DOHH2 (cell line): ENCODE measurements at regions not wholly inside any gene's neighbourhood (a gene's known extent, or its start where the extent isn't known, plus 50 kb on each side); places are given as distances from the start of the nearest gene placed in this dataset.
"Not testable (repeated sequence)": the region's sequence is repeated elsewhere in the genome, so short reads cannot be mapped to it uniquely, and the experiment has no call there.

Source experiments
- H3F3A ChIP-seq: fragments of 200-600 bp; sonication (generic), shearing (Covaris generic); 2 replicates; pipeline ENCODE4 v1.6.0; 2016; ENCODE audit warnings: antibody characterized with exemption, mild to moderate bottlenecking; ENCODE audit not compliant: control insufficient read depth, insufficient read depth
- H3K27ac ChIP-seq: fragments of 200-600 bp; sonication (generic); 2 replicates; pipeline ENCODE4 v1.5.1; 2014; ENCODE audit warnings: low read depth, mild to moderate bottlenecking, low read length, moderate library complexity
- H3K27me3 ChIP-seq: fragments of 200-600 bp; sonication (generic); 2 replicates; pipeline ENCODE4 v1.6.1; 2014; ENCODE audit warnings: mild to moderate bottlenecking, low read length, mixed read lengths; ENCODE audit not compliant: control insufficient read depth
- H3K36me3 ChIP-seq: fragments of 200-600 bp; sonication (generic); 2 replicates; pipeline ENCODE4 v1.6.1; 2014; ENCODE audit warnings: mild to moderate bottlenecking, low read length, moderate library complexity, mixed read lengths; ENCODE audit not compliant: control insufficient read depth
- H3K4me1 ChIP-seq: fragments of 200-600 bp; sonication (generic); 2 replicates; pipeline ENCODE4 v1.6.1; 2014; ENCODE audit warnings: mild to moderate bottlenecking, low read length, mixed read lengths; ENCODE audit not compliant: control insufficient read depth
- H3K4me2 ChIP-seq: fragments of 200-600 bp; sonication (generic); 2 replicates; pipeline ENCODE4 v1.6.0; 2014; ENCODE audit warnings: mild to moderate bottlenecking, low read length, moderate library complexity
- H3K4me3 ChIP-seq: fragments of 200-600 bp; sonication (generic); 2 replicates; pipeline ENCODE4 v1.5.1; 2014; ENCODE audit warnings: mild to moderate bottlenecking, low read length, mixed read lengths
- H3K79me2 ChIP-seq: fragments of 200-600 bp; sonication (generic); 2 replicates; pipeline ENCODE4 v1.6.1; 2014; ENCODE audit warnings: mild to moderate bottlenecking, low read length, mixed read lengths; ENCODE audit not compliant: control insufficient read depth
- H3K9me2 ChIP-seq: fragments of 200-600 bp; sonication (generic); replicated peaks from 2 replicates; pipeline ENCODE4 v1.6.1; 2014; ENCODE audit warnings: mild to moderate bottlenecking, low read length, mixed read lengths; ENCODE audit not compliant: control insufficient read depth
- H3K9me3 ChIP-seq: fragments of 200-600 bp; sonication (generic); 2 replicates; pipeline ENCODE4 v1.6.1; 2014; ENCODE audit warnings: antibody characterized with exemption, low read length, mixed read lengths; ENCODE audit not compliant: control insufficient read depth, insufficient read depth
- H4K20me1 ChIP-seq: fragments of 200-600 bp; sonication (generic); 2 replicates; pipeline ENCODE4 v1.6.0; 2014; ENCODE audit warnings: low read depth, mild to moderate bottlenecking, antibody characterized with exemption, low read length, moderate library complexity; ENCODE audit not compliant: control insufficient read depth, insufficient read depth
- EZH2phosphoT487 ChIP-seq: fragments of 200-600 bp; sonication (generic); IDR thresholded peaks from 2 replicates; pipeline ENCODE4 v1.6.1; 2017; ENCODE audit warnings: borderline replicate concordance, mild to moderate bottlenecking, antibody characterized with exemption, low read length, moderate library complexity, mixed read lengths
- TF ChIP-seq, protein P1 (sequence below): fragments of 200-600 bp; sonication (generic); IDR thresholded peaks from one replicate; pipeline ENCODE4 v1.5.1; 2014; ENCODE audit warnings: antibody characterized with exemption, mild to moderate bottlenecking, low read depth, low read length; ENCODE audit not compliant: poor library complexity, severe bottlenecking

DNA sequence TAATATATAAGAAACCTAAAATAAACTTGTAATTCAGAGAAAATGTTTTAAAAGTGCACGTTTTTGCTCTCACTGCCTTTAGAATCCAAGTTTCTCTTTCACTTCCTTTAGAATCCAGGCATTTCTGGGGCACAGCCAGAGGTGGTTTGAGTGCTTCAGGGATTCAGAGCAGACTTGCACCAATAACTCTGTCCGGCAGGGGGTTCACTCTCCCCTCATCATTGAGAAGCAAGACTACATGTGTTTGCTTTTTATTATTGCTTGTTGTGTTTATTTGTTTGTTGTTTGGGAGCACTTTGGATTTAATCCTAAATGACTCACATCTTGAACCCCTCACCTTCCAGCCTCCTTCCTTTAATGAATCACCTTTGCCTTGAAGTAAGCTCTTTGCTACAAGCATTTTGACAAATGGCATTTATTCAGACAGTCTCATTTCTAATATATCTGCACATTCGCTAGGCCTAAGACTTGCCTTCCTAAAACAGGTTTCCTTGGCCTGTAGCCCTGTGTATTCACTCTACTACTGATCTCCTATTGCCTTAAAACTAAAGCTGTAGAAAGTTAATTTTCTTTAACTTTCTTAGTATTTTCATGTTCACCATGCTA lies 233.5 kb upstream of the ATP5MC3 start:
- no peaks in the 10 kb centered on the region for H4K20me1 ChIP-seq
- no peaks in the 10 kb centered on the region for H3K4me1 ChIP-seq
- H3K79me2 ChIP-seq, result no peaks in the 10 kb centered on the region
- no peaks in the 10 kb centered on the region for H3K36me3 ChIP-seq
- TF ChIP-seq, protein P1, sequence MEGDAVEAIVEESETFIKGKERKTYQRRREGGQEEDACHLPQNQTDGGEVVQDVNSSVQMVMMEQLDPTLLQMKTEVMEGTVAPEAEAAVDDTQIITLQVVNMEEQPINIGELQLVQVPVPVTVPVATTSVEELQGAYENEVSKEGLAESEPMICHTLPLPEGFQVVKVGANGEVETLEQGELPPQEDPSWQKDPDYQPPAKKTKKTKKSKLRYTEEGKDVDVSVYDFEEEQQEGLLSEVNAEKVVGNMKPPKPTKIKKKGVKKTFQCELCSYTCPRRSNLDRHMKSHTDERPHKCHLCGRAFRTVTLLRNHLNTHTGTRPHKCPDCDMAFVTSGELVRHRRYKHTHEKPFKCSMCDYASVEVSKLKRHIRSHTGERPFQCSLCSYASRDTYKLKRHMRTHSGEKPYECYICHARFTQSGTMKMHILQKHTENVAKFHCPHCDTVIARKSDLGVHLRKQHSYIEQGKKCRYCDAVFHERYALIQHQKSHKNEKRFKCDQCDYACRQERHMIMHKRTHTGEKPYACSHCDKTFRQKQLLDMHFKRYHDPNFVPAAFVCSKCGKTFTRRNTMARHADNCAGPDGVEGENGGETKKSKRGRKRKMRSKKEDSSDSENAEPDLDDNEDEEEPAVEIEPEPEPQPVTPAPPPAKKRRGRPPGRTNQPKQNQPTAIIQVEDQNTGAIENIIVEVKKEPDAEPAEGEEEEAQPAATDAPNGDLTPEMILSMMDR, result peak; percentile 44
- TF ChIP-seq EZH2phosphoT487, result no peak
- H3K9me3 ChIP-seq, result no peaks in the 10 kb centered on the region
- no peak overlapping the region for H3K4me2 ChIP-seq
- peaks cover 2% of the 10 kb centered on the region; the same call in 1 of the 2 replicates for H3K27me3 ChIP-seq
- H3F3A ChIP-seq, result no peaks in the 10 kb centered on the region
- no peak overlapping the region for H3K4me3 ChIP-seq
- H3K27ac ChIP-seq, result no peak overlapping the region
- H3K9me2 ChIP-seq, result no peaks in the 10 kb centered on the region

DNA sequence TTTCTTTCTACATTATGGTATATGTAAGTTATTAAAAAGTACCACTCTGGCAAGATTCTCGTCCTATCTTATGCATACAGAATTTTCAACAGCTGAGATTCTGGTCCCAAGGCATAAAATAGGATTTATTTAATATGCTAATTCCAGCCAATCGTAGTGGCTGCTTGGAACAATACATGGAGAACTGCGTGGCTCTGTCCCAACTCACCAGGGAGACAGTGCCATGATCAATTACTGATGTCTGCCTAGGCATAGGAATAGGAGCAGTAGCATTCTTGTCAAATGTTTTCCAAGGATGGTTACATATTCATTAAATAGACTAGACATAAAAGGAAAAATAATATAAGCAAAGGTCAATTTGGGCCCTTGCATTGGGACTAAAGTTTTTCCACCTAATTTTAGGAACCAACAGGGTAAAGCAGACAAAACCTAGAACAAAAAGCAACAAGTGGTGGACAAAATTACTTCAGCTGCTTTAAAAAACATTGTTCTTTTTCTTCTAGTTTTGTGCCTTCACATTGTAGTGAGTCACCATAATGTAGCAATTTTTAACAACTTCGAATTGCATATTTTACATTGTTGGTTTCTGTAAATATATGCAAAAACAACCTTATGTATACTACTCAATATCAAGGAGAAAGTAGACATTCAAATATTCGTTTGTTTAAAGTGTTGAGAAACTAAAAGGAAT lies 232.8 kb upstream of the ATP5MC3 start:
- TF ChIP-seq, protein P1, result no peak
- no peak for TF ChIP-seq EZH2phosphoT487
- Histone ChIP-seq H4K20me1 (no peaks in the 10 kb centered on the region), H3K4me2 (no peak overlapping the region)

DNA sequence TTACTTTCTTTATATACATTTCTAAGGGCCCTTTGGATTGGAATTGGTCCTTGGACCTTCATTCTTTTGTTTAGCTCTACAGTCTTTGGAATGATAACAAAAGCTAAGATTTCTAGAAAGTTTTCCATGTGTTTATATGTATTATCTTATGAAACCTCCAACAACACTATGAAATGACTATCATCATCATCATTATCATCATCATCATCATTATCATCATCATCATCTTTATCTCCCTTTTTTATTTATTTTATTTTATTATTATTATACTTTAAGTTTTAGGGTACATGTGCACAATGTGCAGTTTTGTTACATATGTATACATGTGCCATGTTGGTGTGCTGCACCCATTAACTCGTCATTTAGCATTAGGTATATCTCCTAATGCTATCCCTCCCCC lies 229.4 kb upstream of the ATP5MC3 start:
- H3K9me3 ChIP-seq, H3K4me1 ChIP-seq, H3K9me2 ChIP-seq, H3K27me3 ChIP-seq, H3K36me3 ChIP-seq, H3K4me2 ChIP-seq, H3F3A ChIP-seq, H3K27ac ChIP-seq, H4K20me1 ChIP-seq, H3K79me2 ChIP-seq, H3K4me3 ChIP-seq: not testable (repeated sequence)

More for the DNA sequence above, 232.8 kb upstream of the ATP5MC3 start:
- Histone ChIP-seq H3F3A (no peaks in the 10 kb centered on the region), H3K36me3 (no peaks in the 10 kb centered on the region), H3K27me3 (peaks cover 2% of the 10 kb centered on the region; the same call in 1 of the 2 replicates), H3K4me1 (no peaks in the 10 kb centered on the region), H3K27ac (no peak overlapping the region), H3K9me3 (no peaks in the 10 kb centered on the region), H3K4me3 (no peak overlapping the region), H3K79me2 (no peaks in the 10 kb centered on the region), H3K9me2 (no peaks in the 10 kb centered on the region)

DNA sequence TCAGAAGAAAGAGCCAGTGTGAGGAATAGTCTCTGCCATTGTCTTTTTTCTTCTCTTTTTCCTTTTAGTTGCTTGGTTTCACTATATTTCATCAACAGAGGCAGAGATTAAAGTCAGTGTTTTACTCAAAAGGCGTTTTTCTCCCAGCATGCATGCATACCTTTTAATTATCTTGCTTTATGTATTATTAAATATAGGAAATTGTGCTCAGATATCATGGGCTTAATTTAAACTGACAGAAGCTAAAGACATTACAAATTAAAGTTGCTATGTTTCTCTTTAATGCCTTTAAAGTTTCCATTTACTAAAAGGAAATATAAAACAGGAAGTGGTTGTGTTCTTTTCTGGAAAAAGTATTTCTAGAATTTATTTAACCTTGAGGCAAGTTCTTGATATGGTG lies 223.3 kb upstream of the ATP5MC3 start:
- Histone ChIP-seq H3K4me3 (no peak overlapping the region), H4K20me1 (no peaks in the 10 kb centered on the region), H3K27me3 (no peaks in the 10 kb centered on the region), H3K9me3 (no peaks in the 10 kb centered on the region), H3K36me3 (no peaks in the 10 kb centered on the region), H3K79me2 (no peaks in the 10 kb centered on the region), H3K4me2 (no peak overlapping the region), H3F3A (no peaks in the 10 kb centered on the region), H3K27ac (no peak overlapping the region), H3K4me1 (no peaks in the 10 kb centered on the region), H3K9me2 (no peaks in the 10 kb centered on the region)
- TF ChIP-seq, protein P1, result no peak
- TF ChIP-seq EZH2phosphoT487, result no peak
